WTC11 (cell line): ENCODE measurements at regions not wholly inside any gene's neighbourhood (a gene's known extent, or its start where the extent isn't known, plus 50 kb on each side); places are given as distances from the start of the nearest gene placed in this dataset.

Source experiments
- ATAC-seq: fragments of 200-7000 bp; cut with Tn5 transposase; 2 replicates; pipeline ENCODE4 v1.10.0; 2021; ENCODE audit warnings: mild to moderate bottlenecking, moderate library complexity
- CTCF ChIA-PET: fragments of 300-600 bp; sonication (Branson Sonifier 250); formaldehyde crosslinking; loops from one replicate; lab custom pipeline; 2021; ENCODE audit warnings: antibody characterized with exemption; lab: Charles Lee
- POLR2A ChIA-PET: fragments of 350-600 bp; sonication (Branson Sonifier 250); formaldehyde crosslinking; loops from one replicate; lab custom pipeline; 2021; ENCODE audit warnings: antibody characterized with exemption; lab: Charles Lee
- DNase-seq: peaks from one replicate; pipeline ENCODE4 v3.0.0; 2021; ENCODE audit warnings: low spot score
- H3K27ac Mint-ChIP-seq: 2 replicates; pipeline ENCODE4 v1.8.0; 2021; ENCODE audit warnings: mixed read lengths
- H3K27me3 Mint-ChIP-seq: 2 replicates; pipeline ENCODE4 v1.8.0; 2021; ENCODE audit warnings: low read depth, mild to moderate bottlenecking, moderate library complexity, mixed read lengths
- H3K36me3 Mint-ChIP-seq: 2 replicates; pipeline ENCODE4 v1.8.0; 2021; ENCODE audit warnings: mixed read lengths
- H3K4me1 Mint-ChIP-seq: 2 replicates; pipeline ENCODE4 v1.8.0; 2022; ENCODE audit warnings: mixed read lengths
- H3K4me3 Mint-ChIP-seq: 2 replicates; pipeline ENCODE4 v1.8.0; 2021; ENCODE audit warnings: mild to moderate bottlenecking, moderate library complexity, mixed read lengths
- H3K9me3 Mint-ChIP-seq: 2 replicates; pipeline ENCODE4 v1.8.0; 2021; ENCODE audit warnings: mixed read lengths
- ATF1 ChIP-seq: sonication (generic); formaldehyde crosslinking; IDR thresholded peaks from 2 replicates; pipeline ENCODE4 v1.8.1; 2023; ENCODE audit warnings: mild to moderate bottlenecking, moderate library complexity, missing genetic modification reagents
- CBFB ChIP-seq: sonication (generic); formaldehyde crosslinking; IDR thresholded peaks from 2 replicates; pipeline ENCODE4 v1.8.1; 2022; ENCODE audit warnings: mild to moderate bottlenecking, low read depth, missing genetic modification reagents
- CREB1 ChIP-seq: sonication (generic); formaldehyde crosslinking; IDR thresholded peaks from 2 replicates; pipeline ENCODE4 v1.8.0; 2023; ENCODE audit warnings: mild to moderate bottlenecking, missing genetic modification reagents
- E2F5 ChIP-seq: sonication (generic); formaldehyde crosslinking; IDR thresholded peaks from 2 replicates; pipeline ENCODE4 v1.8.1; 2022; ENCODE audit warnings: mild to moderate bottlenecking, moderate library complexity, missing genetic modification reagents
- EMX1 ChIP-seq: fragments of 250-450 bp; sonication (Bioruptor Pico); IDR thresholded peaks from 2 replicates; pipeline ENCODE4 v1.8.0; 2021; ENCODE audit warnings: mild to moderate bottlenecking
- FOXK1 ChIP-seq: sonication (generic); formaldehyde crosslinking; IDR thresholded peaks from 2 replicates; pipeline ENCODE4 v1.8.0; 2022; ENCODE audit warnings: mild to moderate bottlenecking, moderate library complexity, missing genetic modification reagents
- FOXP1 ChIP-seq: sonication (generic); formaldehyde crosslinking; IDR thresholded peaks from 2 replicates; pipeline ENCODE4 v1.8.0; 2022; ENCODE audit warnings: missing genetic modification reagents, mild to moderate bottlenecking, moderate library complexity, borderline replicate concordance
- FOXP4 ChIP-seq: sonication (generic); formaldehyde crosslinking; IDR thresholded peaks from 2 replicates; pipeline ENCODE4 v1.8.0; 2022; ENCODE audit warnings: mild to moderate bottlenecking, missing genetic modification reagents
- GRHL2 ChIP-seq: fragments of 250-450 bp; sonication (Bioruptor Pico); IDR thresholded peaks from 2 replicates; pipeline ENCODE4 v1.8.0; 2022; ENCODE audit warnings: mild to moderate bottlenecking, moderate library complexity; ENCODE audit not compliant: insufficient replicate concordance, severe bottlenecking
- IRF2 ChIP-seq: sonication (generic); formaldehyde crosslinking; IDR thresholded peaks from 2 replicates; pipeline ENCODE4 v1.8.0; 2022; ENCODE audit warnings: low read depth, missing genetic modification reagents, borderline replicate concordance
- MYBL2 ChIP-seq: sonication (generic); formaldehyde crosslinking; IDR thresholded peaks from 2 replicates; pipeline ENCODE4 v1.8.1; 2023; ENCODE audit warnings: mild to moderate bottlenecking, moderate library complexity, missing genetic modification reagents
- NFE2L1 ChIP-seq: sonication (generic); formaldehyde crosslinking; IDR thresholded peaks from 2 replicates; pipeline ENCODE4 v1.8.1; 2023; ENCODE audit warnings: missing genetic modification reagents
- OVOL2 ChIP-seq: fragments of 250-450 bp; sonication (Bioruptor Pico); IDR thresholded peaks from 2 replicates; pipeline ENCODE4 v1.9.0; 2021; ENCODE audit warnings: mild to moderate bottlenecking, borderline replicate concordance
- PREB ChIP-seq: sonication (generic); formaldehyde crosslinking; IDR thresholded peaks from 2 replicates; pipeline ENCODE4 v1.8.1; 2022; ENCODE audit warnings: mild to moderate bottlenecking, missing genetic modification reagents, moderate library complexity, borderline replicate concordance
- RELA ChIP-seq: sonication (generic); formaldehyde crosslinking; IDR thresholded peaks from 2 replicates; pipeline ENCODE4 v1.8.1; 2022; ENCODE audit warnings: missing genetic modification reagents, mild to moderate bottlenecking, borderline replicate concordance
- SOX15 ChIP-seq: fragments of 250-450 bp; sonication (Bioruptor Pico); IDR thresholded peaks from 2 replicates; pipeline ENCODE4 v1.9.0; 2021; ENCODE audit warnings: mild to moderate bottlenecking
- USF1 ChIP-seq: sonication (generic); formaldehyde crosslinking; IDR thresholded peaks from 2 replicates; pipeline ENCODE4 v1.8.0; 2022; ENCODE audit warnings: mild to moderate bottlenecking, missing genetic modification reagents
- ZNF232 ChIP-seq: sonication (generic); formaldehyde crosslinking; IDR thresholded peaks from 2 replicates; pipeline ENCODE4 v1.8.0; 2022; ENCODE audit warnings: mild to moderate bottlenecking, missing genetic modification reagents
- TF ChIP-seq, protein P1 (sequence below): fragments of 250-450 bp; sonication (Bioruptor Pico); IDR thresholded peaks from 2 replicates; pipeline ENCODE4 v1.9.0; 2021; ENCODE audit warnings: mild to moderate bottlenecking
- TF ChIP-seq, protein P2 (sequence below): fragments of 250-450 bp; sonication (Bioruptor Pico); conservative IDR thresholded peaks from 2 replicates; pipeline ENCODE4 v1.9.0; 2021; ENCODE audit warnings: mild to moderate bottlenecking

DNA sequence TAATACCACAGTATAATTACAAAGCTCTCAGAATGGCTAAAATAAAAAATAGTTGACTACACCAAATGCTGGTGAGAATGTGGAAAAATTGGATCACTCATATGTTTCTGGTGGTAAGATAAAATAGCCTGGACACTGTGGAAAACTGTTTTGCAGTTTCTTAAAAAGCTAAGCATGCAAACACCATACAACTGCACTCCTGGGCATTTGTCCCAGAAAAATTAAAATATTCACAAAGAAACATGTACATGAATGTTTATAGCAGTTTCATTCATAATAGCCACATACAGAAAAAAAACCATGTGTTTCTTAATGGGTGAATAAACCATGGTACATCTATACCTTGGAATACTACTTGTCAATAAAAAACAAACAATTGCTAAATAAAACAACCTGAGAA, 172.9 kb downstream of the AHR start:
- DNase-seq = no peak
- no peak overlapping the region for H3K27ac Mint-ChIP-seq
- no peak for ATAC-seq
- H3K36me3 Mint-ChIP-seq = peaks cover 3% of the 10 kb centered on the region; the same call in 1 of the 2 replicates
- H3K9me3 Mint-ChIP-seq = peaks cover 7% of the 10 kb centered on the region
- TF ChIP-seq, protein P1, sequence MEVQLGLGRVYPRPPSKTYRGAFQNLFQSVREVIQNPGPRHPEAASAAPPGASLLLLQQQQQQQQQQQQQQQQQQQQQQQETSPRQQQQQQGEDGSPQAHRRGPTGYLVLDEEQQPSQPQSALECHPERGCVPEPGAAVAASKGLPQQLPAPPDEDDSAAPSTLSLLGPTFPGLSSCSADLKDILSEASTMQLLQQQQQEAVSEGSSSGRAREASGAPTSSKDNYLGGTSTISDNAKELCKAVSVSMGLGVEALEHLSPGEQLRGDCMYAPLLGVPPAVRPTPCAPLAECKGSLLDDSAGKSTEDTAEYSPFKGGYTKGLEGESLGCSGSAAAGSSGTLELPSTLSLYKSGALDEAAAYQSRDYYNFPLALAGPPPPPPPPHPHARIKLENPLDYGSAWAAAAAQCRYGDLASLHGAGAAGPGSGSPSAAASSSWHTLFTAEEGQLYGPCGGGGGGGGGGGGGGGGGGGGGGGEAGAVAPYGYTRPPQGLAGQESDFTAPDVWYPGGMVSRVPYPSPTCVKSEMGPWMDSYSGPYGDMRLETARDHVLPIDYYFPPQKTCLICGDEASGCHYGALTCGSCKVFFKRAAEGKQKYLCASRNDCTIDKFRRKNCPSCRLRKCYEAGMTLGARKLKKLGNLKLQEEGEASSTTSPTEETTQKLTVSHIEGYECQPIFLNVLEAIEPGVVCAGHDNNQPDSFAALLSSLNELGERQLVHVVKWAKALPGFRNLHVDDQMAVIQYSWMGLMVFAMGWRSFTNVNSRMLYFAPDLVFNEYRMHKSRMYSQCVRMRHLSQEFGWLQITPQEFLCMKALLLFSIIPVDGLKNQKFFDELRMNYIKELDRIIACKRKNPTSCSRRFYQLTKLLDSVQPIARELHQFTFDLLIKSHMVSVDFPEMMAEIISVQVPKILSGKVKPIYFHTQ (CRISPR knock-in tag) = no peak
- no peak for TF ChIP-seq IRF2
- no peak for TF ChIP-seq OVOL2 (CRISPR knock-in tag)
- no peak for TF ChIP-seq PREB (CRISPR knock-in tag)
- TF ChIP-seq, protein P2, sequence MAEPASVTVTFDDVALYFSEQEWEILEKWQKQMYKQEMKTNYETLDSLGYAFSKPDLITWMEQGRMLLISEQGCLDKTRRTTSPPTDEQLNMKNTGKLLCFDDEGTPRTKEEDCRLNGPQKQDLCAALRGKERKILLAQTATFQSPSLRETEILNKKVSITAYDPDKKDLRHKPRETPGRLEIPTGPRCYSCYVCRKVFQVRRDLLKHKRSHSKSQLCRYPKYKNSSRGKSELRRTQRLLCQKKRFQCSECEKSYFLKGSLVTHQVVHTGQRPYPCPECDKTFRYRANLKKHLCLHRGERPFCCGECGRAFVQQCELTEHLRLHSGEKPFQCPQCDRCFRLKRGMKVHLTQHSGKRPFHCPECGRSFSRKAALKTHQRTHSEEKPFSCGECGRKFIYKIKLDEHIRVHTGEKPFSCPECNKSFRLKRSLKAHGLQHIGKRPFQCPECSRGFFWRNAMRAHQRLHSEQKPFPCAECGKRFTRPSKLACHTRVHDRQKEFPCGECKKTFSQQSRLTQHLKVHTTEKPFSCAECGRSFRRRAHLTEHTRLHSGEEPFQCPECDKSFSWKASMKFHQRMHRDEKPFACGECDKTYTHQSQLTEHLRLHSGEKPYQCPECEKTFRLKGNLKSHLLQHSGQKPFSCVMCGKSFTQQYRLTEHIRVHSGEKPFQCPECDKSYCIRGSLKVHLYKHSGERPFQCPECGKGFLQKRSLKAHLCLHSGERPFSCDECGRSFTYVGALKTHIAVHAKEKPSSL (CRISPR knock-in tag) = no peak
- TF ChIP-seq CREB1 (CRISPR knock-in tag) = no peak
- no peak for TF ChIP-seq ATF1
- no peak for TF ChIP-seq FOXP4 (CRISPR knock-in tag)
- no peak for TF ChIP-seq SOX15 (CRISPR knock-in tag)
- no peak for TF ChIP-seq RELA
- no peak for TF ChIP-seq USF1 (CRISPR knock-in tag)
- no peak for TF ChIP-seq FOXK1 (CRISPR knock-in tag)
- no peak for TF ChIP-seq MYBL2 (CRISPR knock-in tag)
- TF ChIP-seq NFE2L1 = no peak
- TF ChIP-seq GRHL2 (CRISPR knock-in tag) = no peak
- no peak for TF ChIP-seq FOXP1 (CRISPR knock-in tag)
- TF ChIP-seq ZNF232 (CRISPR knock-in tag) = no peak
- no peak for TF ChIP-seq EMX1 (CRISPR knock-in tag)
- TF ChIP-seq E2F5 (CRISPR knock-in tag) = no peak
- TF ChIP-seq CBFB = no peak
- H3K27me3 Mint-ChIP-seq = no peaks in the 10 kb centered on the region
- CTCF ChIA-PET = no interaction called here
- peaks cover 8% of the 10 kb centered on the region for H3K4me1 Mint-ChIP-seq
- H3K4me3 Mint-ChIP-seq = no peak overlapping the region
- POLR2A ChIA-PET = no interaction called here
